PC-9 (cell line): ENCODE measurements at regions not wholly inside any gene's neighbourhood (a gene's known extent, or its start where the extent isn't known, plus 50 kb on each side); places are given as distances from the start of the nearest gene placed in this dataset.

Experiments used
- BruUV-seq: library from RNA; stranded (reverse); fragments of 400-500 nt; replicated peaks from 2 replicates; lab custom pipeline; 2021; lab: Mats Ljungman, UMichigan
- CTCF ChIA-PET: fragments of 300-600 bp; sonication (Branson Sonifier 250); formaldehyde crosslinking; loops from one replicate; lab custom pipeline; 2022; ENCODE audit warnings: antibody characterized with exemption; lab: Charles Lee
- POLR2A ChIA-PET: fragments of 300-600 bp; sonication (Branson Sonifier 250); formaldehyde crosslinking; loops from one replicate; lab custom pipeline; 2022; ENCODE audit warnings: antibody characterized with exemption; ENCODE audit not compliant: unreplicated experiment; lab: Charles Lee
- DNase-seq, 2 experiments: peaks; one replicate each; pipeline versions ENCODE4 v3.0.0 to v3.0.0-alpha.2; 2015 to 2022; ENCODE audit warnings: mixed read lengths in 1 of 2
- H2AFZ ChIP-seq: fragments of 200-600 bp; sonication (generic); 2 replicates; pipeline ENCODE4 v1.8.1; 2017; ENCODE audit warnings: antibody characterized with exemption
- H3F3A ChIP-seq: fragments of 200-600 bp; sonication (generic); 2 replicates; pipeline ENCODE4 v1.8.1; 2017; ENCODE audit warnings: antibody characterized with exemption, mild to moderate bottlenecking, low read depth; ENCODE audit not compliant: insufficient read depth
- H3K27ac ChIP-seq: fragments of 200-600 bp; sonication (generic); 2 replicates; pipeline ENCODE4 v1.6.1; 2016; ENCODE audit warnings: mixed run types
- H3K27me3 ChIP-seq: fragments of 200-600 bp; sonication (generic); 2 replicates; pipeline ENCODE4 v1.6.1; 2016; ENCODE audit warnings: low read depth, mixed run types; ENCODE audit not compliant: insufficient read depth
- H3K36me3 ChIP-seq: fragments of 200-600 bp; sonication (generic); 2 replicates; pipeline ENCODE4 v1.6.1; 2016; ENCODE audit warnings: low read depth, mixed run types
- H3K4me1 ChIP-seq: fragments of 200-600 bp; sonication (generic); replicated peaks from 2 replicates; pipeline ENCODE4 v1.6.1; 2016; ENCODE audit warnings: mixed run types; ENCODE audit not compliant: insufficient read depth
- H3K4me2 ChIP-seq: fragments of 200-600 bp; sonication (generic); 2 replicates; pipeline ENCODE4 v1.6.1; 2017; ENCODE audit warnings: mixed run types
- H3K4me3 ChIP-seq: fragments of 200-600 bp; sonication (generic); 2 replicates; pipeline ENCODE4 v1.6.1; 2016; ENCODE audit warnings: mixed run types
- H3K79me2 ChIP-seq: fragments of 200-600 bp; sonication (generic); 2 replicates; pipeline ENCODE4 v1.6.1; 2017; ENCODE audit warnings: low read depth, mixed run types
- H3K9me2 ChIP-seq: fragments of 200-600 bp; sonication (generic); 2 replicates; pipeline ENCODE4 v1.8.1; 2017; ENCODE audit warnings: mild to moderate bottlenecking; ENCODE audit not compliant: insufficient read depth
- H3K9me3 ChIP-seq: fragments of 200-600 bp; sonication (generic); 2 replicates; pipeline ENCODE4 v1.8.1; 2016; ENCODE audit warnings: low read depth; ENCODE audit not compliant: insufficient read depth
- H4K20me1 ChIP-seq: fragments of 200-600 bp; sonication (generic); 2 replicates; pipeline ENCODE4 v1.8.1; 2017; ENCODE audit not compliant: insufficient read depth
- CTCF ChIP-seq: fragments of 200-600 bp; sonication (generic); conservative IDR thresholded peaks from 2 replicates; pipeline ENCODE4 v1.6.1; 2017; ENCODE audit warnings: mixed run types, antibody characterized with exemption, mild to moderate bottlenecking, moderate library complexity
- EZH2 ChIP-seq: fragments of 200-600 bp; sonication (generic); IDR thresholded peaks from 2 replicates; pipeline ENCODE4 v1.8.0; 2017; ENCODE audit warnings: antibody characterized with exemption, low read depth
- intact Hi-C: fragments of 100-400 bp; cut with micrococcal nuclease; formaldehyde crosslinking; loops from one replicate; pipeline ENCODE4 v1.10.0; 2022; ENCODE audit not compliant: unreplicated experiment

- CTCF ChIA-PET = no interaction called here
- no peak for DNase-seq
- no peak overlapping the region for H3K4me3 ChIP-seq
- H3K4me2 ChIP-seq = no peak overlapping the region
- H3K9me3 ChIP-seq = no peaks in the 10 kb centered on the region
- no TSS peak for BruUV-seq
- no peaks in the 10 kb centered on the region for H4K20me1 ChIP-seq
- H3K36me3 ChIP-seq = no peaks in the 10 kb centered on the region
- no peaks in the 10 kb centered on the region for H3K79me2 ChIP-seq
- intact Hi-C loops = no loop called here
- no peak for TF ChIP-seq CTCF
- no peak for TF ChIP-seq EZH2
- H3F3A ChIP-seq = no peaks in the 10 kb centered on the region
- no peak overlapping the region for H2AFZ ChIP-seq
- H3K4me1 ChIP-seq = no peaks in the 10 kb centered on the region
- no peak overlapping the region for H3K27ac ChIP-seq
- H3K27me3 ChIP-seq = peaks cover 26% of the 10 kb centered on the region
- POLR2A ChIA-PET = no interaction called here
- H3K9me2 ChIP-seq = no peaks in the 10 kb centered on the region
Measured at GRCh38 chr10:131420867-131421266, 109.3 kb upstream of the TCERG1L start.

- H3K4me2 ChIP-seq = no peak overlapping the region
- H3K4me1 ChIP-seq = no peaks in the 10 kb centered on the region
- no peaks in the 10 kb centered on the region for H3F3A ChIP-seq
- no peaks in the 10 kb centered on the region for H3K36me3 ChIP-seq
- peaks cover 31% of the 10 kb centered on the region for H3K27me3 ChIP-seq
- no peak overlapping the region for H3K27ac ChIP-seq
- no peaks in the 10 kb centered on the region for H3K9me3 ChIP-seq
- H3K4me3 ChIP-seq = no peak overlapping the region
- DNase-seq = no peak
- BruUV-seq = no TSS peak
- intact Hi-C loops = no loop called here
- no peaks in the 10 kb centered on the region for H4K20me1 ChIP-seq
- TF ChIP-seq EZH2 (no peak), CTCF (no peak)
- H2AFZ ChIP-seq = no peak overlapping the region
- ChIA-PET POLR2A (no interaction called here), CTCF (no interaction called here)
- H3K79me2 ChIP-seq = no peaks in the 10 kb centered on the region
- no peaks in the 10 kb centered on the region for H3K9me2 ChIP-seq
Measured at GRCh38 chr10:131421381-131421780, 109.9 kb upstream of the TCERG1L start.

GRCh38 chr10:131422731-131423130, 111.2 kb upstream of the TCERG1L start:
- TF ChIP-seq CTCF = no peak
- TF ChIP-seq EZH2 = no peak
- no peaks in the 10 kb centered on the region for H3K79me2 ChIP-seq
- POLR2A ChIA-PET = no interaction called here
- H3K27me3 ChIP-seq = peaks cover 43% of the 10 kb centered on the region
- DNase-seq = no peak
- BruUV-seq = no TSS peak
- no peak overlapping the region for H3K27ac ChIP-seq
- no peaks in the 10 kb centered on the region for H3F3A ChIP-seq
- intact Hi-C loops = no loop called here
- H3K9me3 ChIP-seq = no peaks in the 10 kb centered on the region
- no peaks in the 10 kb centered on the region for H3K36me3 ChIP-seq
- CTCF ChIA-PET = no interaction called here
- H4K20me1 ChIP-seq = no peaks in the 10 kb centered on the region
- H3K4me1 ChIP-seq = no peaks in the 10 kb centered on the region
- no peak overlapping the region for H3K4me3 ChIP-seq
- no peak overlapping the region for H3K4me2 ChIP-seq
- H2AFZ ChIP-seq = no peak overlapping the region
- H3K9me2 ChIP-seq = no peaks in the 10 kb centered on the region
